HCT116 (cell line): ENCODE measurements at regions not wholly inside any gene's neighbourhood (a gene's known extent, or its start where the extent isn't known, plus 50 kb on each side); places are given as distances from the start of the nearest gene placed in this dataset.

Experiments
- CTCF ChIP-seq, 3 experiments: fragments of 200-600 bp in 1 of 3; sonication (generic) in 1 of 3; IDR thresholded peaks in 2 of 3; conservative IDR thresholded peaks in 1 of 3; 2 replicates each; pipeline ENCODE4 v1.5.1; 2012 to 2017; ENCODE audit warnings: low read depth in 2 of 3, low read length in 2 of 3, antibody characterized with exemption in 1 of 3, borderline replicate concordance in 1 of 3, control low read depth in 1 of 3, mild to moderate bottlenecking in 1 of 3, mixed read lengths in 1 of 3, mixed run types in 1 of 3, moderate library complexity in 1 of 3; ENCODE audit not compliant: insufficient read depth in 1 of 3
- POLR2A ChIP-seq: IDR thresholded peaks from 2 replicates; pipeline ENCODE4 v1.7.0; 2011; ENCODE audit warnings: borderline replicate concordance; ENCODE audit not compliant: insufficient read depth, insufficient read length; ENCODE audit errors: extremely low read depth
- POLR2AphosphoS5 ChIP-seq: IDR thresholded peaks from 2 replicates; pipeline ENCODE4 v1.6.1; 2011; ENCODE audit warnings: mild to moderate bottlenecking, low read depth, low read length, moderate library complexity
- SRF ChIP-seq: IDR thresholded peaks from 2 replicates; pipeline ENCODE4 v1.6.1; 2012; ENCODE audit warnings: low read depth
- TCF7L2 ChIP-seq: IDR thresholded peaks from 2 replicates; pipeline ENCODE4 v1.7.0; 2011; ENCODE audit warnings: borderline replicate concordance, inconsistent platforms; ENCODE audit not compliant: insufficient read depth, insufficient read length; ENCODE audit errors: extremely low read depth
- TF ChIP-seq, protein P1 (sequence below): IDR thresholded peaks from 2 replicates; pipeline ENCODE4 v1.6.1; 2012; ENCODE audit warnings: low read depth
- TF ChIP-seq, protein P2 (sequence below): IDR thresholded peaks from 2 replicates; pipeline ENCODE4 v1.6.1; 2011; ENCODE audit warnings: mild to moderate bottlenecking, low read length, moderate library complexity; ENCODE audit not compliant: insufficient replicate concordance; ENCODE audit errors: extremely low read depth

- TF ChIP-seq, protein P1, sequence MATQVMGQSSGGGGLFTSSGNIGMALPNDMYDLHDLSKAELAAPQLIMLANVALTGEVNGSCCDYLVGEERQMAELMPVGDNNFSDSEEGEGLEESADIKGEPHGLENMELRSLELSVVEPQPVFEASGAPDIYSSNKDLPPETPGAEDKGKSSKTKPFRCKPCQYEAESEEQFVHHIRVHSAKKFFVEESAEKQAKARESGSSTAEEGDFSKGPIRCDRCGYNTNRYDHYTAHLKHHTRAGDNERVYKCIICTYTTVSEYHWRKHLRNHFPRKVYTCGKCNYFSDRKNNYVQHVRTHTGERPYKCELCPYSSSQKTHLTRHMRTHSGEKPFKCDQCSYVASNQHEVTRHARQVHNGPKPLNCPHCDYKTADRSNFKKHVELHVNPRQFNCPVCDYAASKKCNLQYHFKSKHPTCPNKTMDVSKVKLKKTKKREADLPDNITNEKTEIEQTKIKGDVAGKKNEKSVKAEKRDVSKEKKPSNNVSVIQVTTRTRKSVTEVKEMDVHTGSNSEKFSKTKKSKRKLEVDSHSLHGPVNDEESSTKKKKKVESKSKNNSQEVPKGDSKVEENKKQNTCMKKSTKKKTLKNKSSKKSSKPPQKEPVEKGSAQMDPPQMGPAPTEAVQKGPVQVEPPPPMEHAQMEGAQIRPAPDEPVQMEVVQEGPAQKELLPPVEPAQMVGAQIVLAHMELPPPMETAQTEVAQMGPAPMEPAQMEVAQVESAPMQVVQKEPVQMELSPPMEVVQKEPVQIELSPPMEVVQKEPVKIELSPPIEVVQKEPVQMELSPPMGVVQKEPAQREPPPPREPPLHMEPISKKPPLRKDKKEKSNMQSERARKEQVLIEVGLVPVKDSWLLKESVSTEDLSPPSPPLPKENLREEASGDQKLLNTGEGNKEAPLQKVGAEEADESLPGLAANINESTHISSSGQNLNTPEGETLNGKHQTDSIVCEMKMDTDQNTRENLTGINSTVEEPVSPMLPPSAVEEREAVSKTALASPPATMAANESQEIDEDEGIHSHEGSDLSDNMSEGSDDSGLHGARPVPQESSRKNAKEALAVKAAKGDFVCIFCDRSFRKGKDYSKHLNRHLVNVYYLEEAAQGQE: no peak
- TF ChIP-seq POLR2A: no peak
- TF ChIP-seq, protein P2, sequence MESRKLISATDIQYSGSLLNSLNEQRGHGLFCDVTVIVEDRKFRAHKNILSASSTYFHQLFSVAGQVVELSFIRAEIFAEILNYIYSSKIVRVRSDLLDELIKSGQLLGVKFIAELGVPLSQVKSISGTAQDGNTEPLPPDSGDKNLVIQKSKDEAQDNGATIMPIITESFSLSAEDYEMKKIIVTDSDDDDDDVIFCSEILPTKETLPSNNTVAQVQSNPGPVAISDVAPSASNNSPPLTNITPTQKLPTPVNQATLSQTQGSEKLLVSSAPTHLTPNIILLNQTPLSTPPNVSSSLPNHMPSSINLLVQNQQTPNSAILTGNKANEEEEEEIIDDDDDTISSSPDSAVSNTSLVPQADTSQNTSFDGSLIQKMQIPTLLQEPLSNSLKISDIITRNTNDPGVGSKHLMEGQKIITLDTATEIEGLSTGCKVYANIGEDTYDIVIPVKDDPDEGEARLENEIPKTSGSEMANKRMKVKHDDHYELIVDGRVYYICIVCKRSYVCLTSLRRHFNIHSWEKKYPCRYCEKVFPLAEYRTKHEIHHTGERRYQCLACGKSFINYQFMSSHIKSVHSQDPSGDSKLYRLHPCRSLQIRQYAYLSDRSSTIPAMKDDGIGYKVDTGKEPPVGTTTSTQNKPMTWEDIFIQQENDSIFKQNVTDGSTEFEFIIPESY: no peak
- no peak for TF ChIP-seq POLR2AphosphoS5
- no peak for TF ChIP-seq TCF7L2
- no peak for TF ChIP-seq CTCF (IDR thresholded peaks at IDR 0.05 in 2 of 3, conservative IDR thresholded peaks at IDR 0.05 in 1 of 3; ENCODE audit: borderline replicate concordance in 1 of 3, insufficient read depth in 1 of 3, low read depth in 2 of 3, low read length in 2 of 3)
- no peak for TF ChIP-seq SRF
These were observed 850.6 kb downstream of the TYW1 start for GRCh38 chr7:67847092-67847787.
